Common myeloid progenitor, CD34-positive (primary cell): ENCODE measurements at regions not wholly inside any gene's neighbourhood (a gene's known extent, or its start where the extent isn't known, plus 50 kb on each side); places are given as distances from the start of the nearest gene placed in this dataset.

Experiments used
- CTCF ChIA-PET: fragments of 350-600 bp; sonication (Branson Sonifier 250); formaldehyde crosslinking; loops from one replicate; lab custom pipeline; 2021; ENCODE audit warnings: antibody characterized with exemption; lab: Charles Lee
- POLR2A ChIA-PET: fragments of 350-600 bp; sonication (Branson Sonifier 250); formaldehyde crosslinking; loops from one replicate; lab custom pipeline; 2021; ENCODE audit warnings: antibody characterized with exemption; lab: Charles Lee
- DNase-seq, 3 donors: peaks; one replicate each; pipeline versions ENCODE4 v3.0.0 to v3.0.0-alpha.2; 2013
- H3K27ac ChIP-seq, 2 experiments: 1 replicate in 1 of 2; 2 replicates in 1 of 2; pipeline ENCODE4 v1.7.0; 2013; ENCODE audit warnings: inconsistent platforms in 2 of 2, low read length in 2 of 2, mild to moderate bottlenecking in 2 of 2, low read depth in 1 of 2, moderate library complexity in 1 of 2; ENCODE audit not compliant: severe bottlenecking in 2 of 2, insufficient read depth in 1 of 2, poor library complexity in 1 of 2
- H3K27me3 ChIP-seq, 5 experiments: replicated peaks in 2 of 5; 1 replicate in 3 of 5; 2 replicates in 2 of 5; pipeline versions ENCODE4 v1.6.1 to v1.7.0; 2013; ENCODE audit warnings: low read length in 4 of 5, mild to moderate bottlenecking in 2 of 5, moderate library complexity in 2 of 5, inconsistent platforms in 1 of 5; ENCODE audit not compliant: insufficient read depth in 5 of 5, control insufficient read depth in 4 of 5
- H3K36me3 ChIP-seq, 4 experiments: 1 replicate in 2 of 4; 2 replicates in 2 of 4; pipeline versions ENCODE4 v1.6.1 to v1.7.0; 2013; ENCODE audit warnings: low read length in 3 of 4, control low read depth in 1 of 4, mild to moderate bottlenecking in 1 of 4; ENCODE audit not compliant: control insufficient read depth in 4 of 4, insufficient read depth in 4 of 4
- H3K4me1 ChIP-seq, 4 experiments: 1 replicate in 3 of 4; 2 replicates in 1 of 4; pipeline versions ENCODE4 v1.6.1 to v1.7.1; 2013; ENCODE audit warnings: low read length in 3 of 4, mild to moderate bottlenecking in 3 of 4, control low read depth in 1 of 4, inconsistent platforms in 1 of 4, moderate library complexity in 1 of 4; ENCODE audit not compliant: control insufficient read depth in 4 of 4, insufficient read depth in 4 of 4; ENCODE audit errors: control extremely low read depth in 1 of 4
- H3K4me3 ChIP-seq, 7 experiments: 1 replicate in 4 of 7; 2 replicates in 3 of 7; pipeline versions ENCODE4 v1.5.1 to v1.7.0; 2013; ENCODE audit warnings: mild to moderate bottlenecking in 7 of 7, low read length in 6 of 7, moderate library complexity in 6 of 7, inconsistent platforms in 2 of 7, low read depth in 2 of 7, control low read depth in 1 of 7; ENCODE audit not compliant: insufficient read depth in 4 of 7, control insufficient read depth in 1 of 7; ENCODE audit errors: extremely low read depth in 1 of 7
- H3K9me3 ChIP-seq, 5 experiments: 1 replicate in 4 of 5; 2 replicates in 1 of 5; pipeline versions ENCODE4 v1.6.1 to v1.7.1; 2013; ENCODE audit warnings: low read length in 4 of 5, mild to moderate bottlenecking in 2 of 5, inconsistent platforms in 1 of 5, low read depth in 1 of 5, moderate library complexity in 1 of 5; ENCODE audit not compliant: control insufficient read depth in 4 of 5, insufficient read depth in 2 of 5; ENCODE audit errors: control extremely low read depth in 1 of 5
- WGBS: methylation state at CpG from one replicate; pipeline ENCODE4 v1.1.5; 2013; ENCODE audit not compliant: insufficient coverage; 5-methylcytosine and 5-hydroxymethylcytosine counted together

- Histone ChIP-seq H3K4me1 (no peaks in the 10 kb centered on the region), H3K36me3 (no peaks in the 10 kb centered on the region), H3K27me3 (peaks cover 7 to 44% (median 11%) of the 10 kb centered on the region in 5 experiments), H3K27ac (no peak overlapping the region), H3K4me3 (no peak overlapping the region), H3K9me3 (peaks cover 0 to 3% (median 0%) of the 10 kb centered on the region in 5 experiments)
- ChIA-PET POLR2A (no interaction called here), CTCF (no interaction called here)
- 4% methylated on average over 3 of the region's 3 CpGs for WGBS
- no peak for DNase-seq
These were observed 329.5 kb downstream of the MIAT start for GRCh38 chr22:26986884-26987283.

DNA sequence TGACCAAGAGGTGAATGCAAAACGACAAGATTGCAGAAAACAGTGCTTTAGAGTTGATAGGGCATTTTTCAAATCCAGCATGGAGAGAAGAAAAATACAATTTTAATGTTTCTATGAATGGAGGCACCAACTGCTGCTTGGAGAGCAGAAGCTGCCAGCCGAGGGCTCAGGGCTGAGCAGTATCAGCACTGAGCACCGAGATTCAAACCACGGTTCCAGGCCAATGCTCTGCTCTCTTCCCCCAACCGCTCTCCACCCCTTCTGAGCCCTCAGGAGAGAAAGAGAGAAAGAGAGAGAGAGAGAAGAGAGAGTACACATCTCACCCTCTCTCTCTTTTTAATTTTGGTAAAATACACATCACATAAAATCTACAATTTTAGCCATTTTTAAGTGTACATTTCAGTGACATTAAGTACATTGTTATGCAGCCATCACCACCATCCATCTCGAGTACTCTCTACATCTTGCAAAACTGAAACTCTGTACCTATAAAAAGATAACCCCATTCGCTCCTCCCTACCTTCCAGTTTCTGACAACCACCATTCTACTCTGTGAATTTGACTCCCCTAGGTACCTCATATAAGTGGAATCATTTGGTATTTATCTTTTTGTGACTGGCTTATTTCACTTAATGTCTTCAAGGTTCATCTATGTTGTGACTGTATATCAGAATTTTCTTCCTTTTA, 333.3 kb downstream of the MIAT start:
- 86% methylated on average over 2 of the region's 7 CpGs for WGBS
- no peak overlapping the region for H3K27ac ChIP-seq
- ChIA-PET CTCF (no interaction called here), POLR2A (no interaction called here)
- peaks cover 0 to 3% (median 0%) of the 10 kb centered on the region in 5 experiments for H3K9me3 ChIP-seq
- no peaks in the 10 kb centered on the region for H3K36me3 ChIP-seq
- H3K4me3 ChIP-seq = no peak overlapping the region
- peaks cover 2 to 18% (median 11%) of the 10 kb centered on the region in 5 experiments for H3K27me3 ChIP-seq
- no peak for DNase-seq
- H3K4me1 ChIP-seq = no peaks in the 10 kb centered on the region

DNA sequence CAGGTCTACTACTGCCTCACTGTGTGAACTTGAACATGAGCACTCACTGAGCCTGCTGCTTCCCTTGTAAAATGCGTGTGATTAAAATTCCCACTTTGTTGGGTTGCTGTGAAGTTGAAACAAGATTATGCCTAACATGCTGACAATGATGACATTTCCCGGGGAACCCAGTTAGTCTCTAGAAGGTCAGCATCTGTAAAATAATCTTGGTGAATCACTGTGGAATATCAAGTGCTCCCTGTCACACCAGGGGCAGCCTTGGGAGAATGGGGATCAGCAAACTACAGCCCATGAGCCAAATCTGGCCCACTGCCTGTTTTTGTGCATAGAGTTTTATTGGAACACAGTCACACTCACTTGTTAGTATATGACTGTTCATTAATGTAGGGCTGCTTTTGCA, 335.2 kb downstream of the MIAT start:
- no peaks in the 10 kb centered on the region for H3K36me3 ChIP-seq
- H3K4me3 ChIP-seq = no peak overlapping the region
- ChIA-PET CTCF (no interaction called here), POLR2A (no interaction called here)
- H3K27ac ChIP-seq = no peak overlapping the region
- peaks cover 0 to 3% (median 0%) of the 10 kb centered on the region in 5 experiments for H3K9me3 ChIP-seq
- 87% methylated on average over 2 of the region's 2 CpGs for WGBS
- no peaks in the 10 kb centered on the region for H3K4me1 ChIP-seq
- DNase-seq = no peak
- peaks cover 0 to 6% (median 2%) of the 10 kb centered on the region in 5 experiments for H3K27me3 ChIP-seq

GRCh38 chr22:26993886-26994285, 336.5 kb downstream of the MIAT start:
- Histone ChIP-seq H3K27me3 (peaks cover 0 to 10% (median 4%) of the 10 kb centered on the region in 5 experiments), H3K9me3 (peaks cover 0 to 3% (median 0%) of the 10 kb centered on the region in 5 experiments), H3K4me1 (no peaks in the 10 kb centered on the region), H3K4me3 (no peak overlapping the region), H3K36me3 (no peaks in the 10 kb centered on the region), H3K27ac (no peak overlapping the region)
- no peak for DNase-seq
- ChIA-PET POLR2A (no interaction called here), CTCF (no interaction called here)
- WGBS = 85% methylated on average over 5 of the region's 11 CpGs

GRCh38 chr22:26994801-26995200, 337.4 kb downstream of the MIAT start:
- ChIA-PET CTCF (no interaction called here), POLR2A (no interaction called here)
- no peak overlapping the region for H3K4me3 ChIP-seq
- DNase-seq = no peak
- 97% methylated on average over 3 of the region's 4 CpGs for WGBS
- peaks cover 0 to 10% (median 0%) of the 10 kb centered on the region in 5 experiments for H3K27me3 ChIP-seq
- H3K27ac ChIP-seq = no peak overlapping the region
- H3K36me3 ChIP-seq = no peaks in the 10 kb centered on the region
- H3K9me3 ChIP-seq = peaks cover 0 to 3% (median 0%) of the 10 kb centered on the region in 5 experiments
- H3K4me1 ChIP-seq = no peaks in the 10 kb centered on the region

- H3K36me3 ChIP-seq = no peaks in the 10 kb centered on the region
- ChIA-PET CTCF (no interaction called here), POLR2A (no interaction called here)
- 93% methylated on average over 3 of the region's 3 CpGs for WGBS
- peaks cover 0 to 10% (median 0%) of the 10 kb centered on the region in 5 experiments for H3K27me3 ChIP-seq
- DNase-seq = no peak
- no peak overlapping the region for H3K27ac ChIP-seq
- H3K9me3 ChIP-seq = peaks cover 0 to 3% (median 0%) of the 10 kb centered on the region in 5 experiments
- H3K4me1 ChIP-seq = no peaks in the 10 kb centered on the region
- H3K4me3 ChIP-seq = no peak overlapping the region
These were observed 337.8 kb downstream of the MIAT start for GRCh38 chr22:26995235-26995634.

GRCh38 chr22:26996154-26996553, 338.8 kb downstream of the MIAT start:
- H3K4me1 ChIP-seq = no peaks in the 10 kb centered on the region
- 83% methylated on average over 1 of the region's 2 CpGs for WGBS
- CTCF ChIA-PET = no interaction called here

More at GRCh38 chr22:26996154-26996553, 338.8 kb downstream of the MIAT start:
- Histone ChIP-seq H3K4me3 (no peak overlapping the region), H3K27ac (no peak overlapping the region), H3K36me3 (no peaks in the 10 kb centered on the region), H3K9me3 (peaks cover 0 to 3% (median 0%) of the 10 kb centered on the region in 5 experiments), H3K27me3 (peaks cover 0 to 10% (median 0%) of the 10 kb centered on the region in 5 experiments)
- POLR2A ChIA-PET = no interaction called here
- DNase-seq = no peak
